GM13976 (cell line): ENCODE measurements at regions not wholly inside any gene's neighbourhood (a gene's known extent, or its start where the extent isn't known, plus 50 kb on each side); places are given as distances from the start of the nearest gene placed in this dataset.
"Not testable (repeated sequence)": the region's sequence is repeated elsewhere in the genome, so short reads cannot be mapped to it uniquely, and the experiment has no call there.

ENCODE experiments used
- DNase-seq: peaks from one replicate; pipeline ENCODE4 v3.0.0; 2012; ENCODE audit warnings: low spot score
- in situ Hi-C: fragments of 300-500 bp; cut with MboI; formaldehyde crosslinking; loops from one replicate; pipeline ENCODE4 v1.12.0; 2022; ENCODE audit warnings: low sequenced_read_pairs, mixed read lengths, inconsistent platforms; ENCODE audit not compliant: unreplicated experiment
- TF ChIP-seq, protein P1 (sequence below): IDR thresholded peaks from 2 replicates; pipeline ENCODE4 v1.5.1; 2012; ENCODE audit warnings: borderline replicate concordance, mild to moderate bottlenecking; ENCODE audit not compliant: insufficient read depth; ENCODE audit errors: extremely low read depth, missing control alignments, control extremely low read depth

DNA sequence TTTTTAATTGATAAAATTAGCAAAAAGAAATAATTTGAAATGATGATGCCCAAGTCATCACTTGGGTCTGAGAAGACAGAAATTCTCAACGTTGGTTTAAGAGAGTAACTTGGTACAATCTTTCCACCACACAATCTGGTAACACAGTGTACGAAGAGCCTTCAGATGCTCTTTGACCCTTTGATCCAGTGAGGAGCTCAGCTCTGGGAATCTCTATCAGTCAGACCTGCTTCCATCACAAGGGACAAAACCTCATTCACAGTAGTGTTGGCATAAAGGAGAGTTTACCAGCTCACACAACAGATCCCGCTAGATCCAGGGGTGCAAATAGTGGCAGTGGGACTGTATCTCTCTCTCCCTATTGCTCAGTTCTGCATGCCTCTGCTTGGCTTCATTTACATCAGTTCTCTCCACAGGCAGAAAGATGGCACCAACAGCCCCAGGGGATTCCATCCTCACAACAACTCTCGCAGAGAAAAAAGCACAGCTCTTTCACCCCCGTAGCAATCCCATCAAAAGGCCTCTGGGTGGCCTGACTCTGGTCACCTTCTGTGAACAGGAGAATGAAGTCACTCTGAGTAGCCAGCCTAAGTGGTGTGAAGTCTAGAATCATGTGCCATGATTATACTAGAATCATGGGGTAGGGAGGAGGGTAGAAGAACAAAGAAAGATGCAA lies 119.7 kb downstream of the ZNF281 start:
- no peak for DNase-seq
- in situ Hi-C loops: no loop called here

DNA sequence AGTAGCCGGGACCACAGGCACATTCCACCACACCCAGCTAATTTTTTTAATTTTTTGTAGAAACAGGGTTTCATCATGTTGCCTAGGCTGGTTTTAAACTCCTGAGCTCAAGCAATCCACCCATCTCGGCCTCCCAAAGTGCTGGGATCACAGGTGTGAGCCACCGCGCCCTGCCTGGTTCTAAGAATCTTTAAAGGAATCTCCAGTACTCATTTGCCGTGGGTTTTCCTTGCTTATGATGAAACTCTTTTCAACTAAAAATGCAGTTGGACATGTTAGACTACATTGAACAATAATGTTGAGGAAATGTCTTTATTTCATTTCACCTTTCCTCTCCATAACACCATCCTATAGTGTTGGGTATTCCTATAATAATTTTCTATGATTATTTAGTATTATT lies 121.6 kb downstream of the ZNF281 start:
- DNase-seq: no peak
- in situ Hi-C loops: no loop called here
- TF ChIP-seq, protein P1, sequence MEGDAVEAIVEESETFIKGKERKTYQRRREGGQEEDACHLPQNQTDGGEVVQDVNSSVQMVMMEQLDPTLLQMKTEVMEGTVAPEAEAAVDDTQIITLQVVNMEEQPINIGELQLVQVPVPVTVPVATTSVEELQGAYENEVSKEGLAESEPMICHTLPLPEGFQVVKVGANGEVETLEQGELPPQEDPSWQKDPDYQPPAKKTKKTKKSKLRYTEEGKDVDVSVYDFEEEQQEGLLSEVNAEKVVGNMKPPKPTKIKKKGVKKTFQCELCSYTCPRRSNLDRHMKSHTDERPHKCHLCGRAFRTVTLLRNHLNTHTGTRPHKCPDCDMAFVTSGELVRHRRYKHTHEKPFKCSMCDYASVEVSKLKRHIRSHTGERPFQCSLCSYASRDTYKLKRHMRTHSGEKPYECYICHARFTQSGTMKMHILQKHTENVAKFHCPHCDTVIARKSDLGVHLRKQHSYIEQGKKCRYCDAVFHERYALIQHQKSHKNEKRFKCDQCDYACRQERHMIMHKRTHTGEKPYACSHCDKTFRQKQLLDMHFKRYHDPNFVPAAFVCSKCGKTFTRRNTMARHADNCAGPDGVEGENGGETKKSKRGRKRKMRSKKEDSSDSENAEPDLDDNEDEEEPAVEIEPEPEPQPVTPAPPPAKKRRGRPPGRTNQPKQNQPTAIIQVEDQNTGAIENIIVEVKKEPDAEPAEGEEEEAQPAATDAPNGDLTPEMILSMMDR: no peak

More for the DNA sequence above, 119.7 kb downstream of the ZNF281 start:
- TF ChIP-seq, protein P1: no peak

DNA sequence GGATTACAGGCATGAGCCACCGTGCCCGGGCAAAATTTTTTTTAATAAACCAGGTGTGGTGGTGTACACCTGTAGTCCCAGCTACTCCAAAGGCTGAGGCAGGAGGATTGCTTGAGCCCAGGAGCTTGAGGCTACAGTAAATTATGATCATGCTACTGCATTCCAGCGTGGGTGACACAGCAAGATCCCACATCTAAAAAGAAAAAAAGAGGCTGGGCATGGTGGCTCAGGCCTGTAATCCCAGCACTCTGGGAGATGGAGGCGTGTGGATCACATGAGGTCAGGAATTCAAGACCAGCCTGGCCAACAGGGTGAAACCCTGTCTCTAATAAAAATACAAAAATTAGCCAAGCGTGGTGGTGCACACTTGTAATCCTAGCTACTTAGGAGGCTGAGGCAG lies 125.6 kb downstream of the ZNF281 start:
- in situ Hi-C loops, DNase-seq: not testable (repeated sequence)

DNA sequence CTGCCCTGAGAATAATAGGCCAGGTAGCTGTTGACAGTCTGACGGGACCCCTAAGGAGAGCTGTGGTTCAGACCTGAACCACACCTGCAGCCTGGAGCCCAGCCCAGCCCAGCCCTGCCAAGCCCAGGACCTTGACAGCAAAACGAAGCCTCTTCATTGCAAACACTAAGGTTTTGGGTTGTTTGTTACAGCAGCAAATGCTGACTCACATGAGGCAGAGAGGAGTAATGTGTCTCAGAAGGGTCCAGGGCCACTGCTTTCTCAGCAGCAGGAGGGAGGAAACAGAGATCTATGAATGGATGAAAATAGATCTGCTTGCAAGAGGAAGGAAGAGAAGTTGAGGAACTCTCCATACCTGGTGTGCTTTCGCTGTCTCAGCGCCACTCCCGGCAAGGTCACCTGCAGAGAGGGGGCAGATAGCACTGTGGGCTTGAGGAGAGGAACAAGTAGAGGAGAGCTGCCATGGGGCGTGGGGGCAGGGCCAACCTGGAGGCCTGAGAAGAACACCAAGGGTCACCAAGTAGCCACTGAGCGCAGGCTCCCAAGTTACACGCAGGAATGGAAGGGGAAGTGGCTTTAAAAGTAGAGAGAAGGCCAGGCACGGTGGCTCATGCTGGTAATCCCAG lies 127.2 kb downstream of the ZNF281 start:
- in situ Hi-C loops: no loop called here
- TF ChIP-seq, protein P1: no peak
- no peak for DNase-seq

DNA sequence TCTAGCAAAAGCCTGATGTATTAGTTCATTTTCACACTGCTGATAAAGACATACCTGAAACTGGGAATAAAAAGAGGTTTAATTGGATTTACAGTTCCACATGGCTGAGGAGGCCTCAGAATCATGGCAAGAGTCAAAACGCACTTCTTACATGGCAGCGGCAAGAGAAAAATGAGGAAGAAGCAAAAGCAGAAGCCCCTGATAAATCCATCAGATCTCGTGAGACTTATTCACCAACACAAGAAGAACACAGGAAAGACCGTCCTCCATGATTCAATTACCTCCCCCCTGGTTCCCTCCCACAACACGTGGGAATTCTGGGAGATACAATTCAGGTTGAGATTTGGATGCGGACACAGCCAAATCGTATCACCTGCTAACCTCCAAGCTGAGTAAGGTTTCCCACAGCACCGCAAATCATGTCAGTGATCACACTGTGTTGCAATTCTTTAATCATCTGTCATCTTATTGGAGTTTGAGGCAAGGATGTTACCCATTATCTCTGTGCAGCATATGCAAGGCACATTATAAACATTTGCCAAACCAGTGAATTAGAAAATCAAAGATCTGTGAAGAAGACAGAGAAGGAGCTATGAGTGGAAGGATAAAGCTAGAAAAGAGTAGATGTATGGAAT lies 128.5 kb downstream of the ZNF281 start:
- in situ Hi-C loops: no loop called here
- no peak for DNase-seq
- TF ChIP-seq, protein P1: no peak

DNA sequence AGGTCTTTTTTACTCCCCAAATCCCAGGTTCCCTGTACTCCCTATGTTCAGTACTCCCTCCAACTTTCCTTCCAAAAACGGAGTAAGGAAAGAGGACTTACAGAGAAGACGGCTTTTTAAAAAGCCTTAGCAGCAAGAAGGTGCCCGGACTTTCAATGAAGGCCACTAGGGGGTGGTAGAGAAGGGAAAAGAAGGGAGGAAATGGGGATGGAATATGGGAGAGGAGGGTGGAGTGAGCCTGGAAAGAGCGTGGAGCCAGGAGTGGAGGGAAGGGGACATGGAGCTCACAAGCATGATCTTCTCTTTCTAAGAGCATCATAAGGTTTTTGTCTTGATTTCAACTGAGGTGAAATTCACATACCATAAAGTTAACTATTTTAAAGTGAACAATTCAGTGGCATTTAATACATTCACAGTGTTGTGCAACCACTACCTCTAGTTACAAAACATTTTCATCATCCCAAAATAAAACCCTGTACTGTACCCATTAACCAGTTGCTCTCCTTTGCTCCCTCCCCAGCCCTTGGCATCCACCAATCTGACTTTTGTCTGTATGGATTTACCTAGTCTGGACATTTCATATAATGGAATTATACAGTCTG lies 129.9 kb downstream of the ZNF281 start:
- TF ChIP-seq, protein P1: peak; percentile 55
- peak; percentile 34 for DNase-seq
- in situ Hi-C loops: no loop called here
